Cardiac fibroblast (primary cell): ENCODE measurements at regions not wholly inside any gene's neighbourhood (a gene's known extent, or its start where the extent isn't known, plus 50 kb on each side); places are given as distances from the start of the nearest gene placed in this dataset.
A peak's percentile ranks its signal among the peaks of the same experiment; 100 is the strongest.

Experiments used
- DNase-seq, 2 donors: peaks; one replicate each; pipeline versions ENCODE4 v3.0.0 to v3.0.0-alpha.2; 2010; ENCODE audit warnings: low read depth in 2 of 2
- H3K4me3 ChIP-seq, 2 donors: replicated peaks in 1 of 2; 1 replicate in 1 of 2; 2 replicates in 1 of 2; pipeline ENCODE4 v1.5.1; 2011; ENCODE audit warnings: low read depth in 2 of 2, low read length in 2 of 2, mild to moderate bottlenecking in 2 of 2, moderate library complexity in 1 of 2
- CTCF ChIP-seq: IDR thresholded peaks from one replicate; pipeline ENCODE4 v1.5.1; 2011; ENCODE audit warnings: low read depth, mild to moderate bottlenecking, low read length, inconsistent platforms

GRCh38 chr9:71632776-71633175, 135.5 kb downstream of the CEMIP2 start:
- no peak for TF ChIP-seq CTCF

GRCh38 chr9:71630377-71630995, 137.8 kb downstream of the CEMIP2 start:
- TF ChIP-seq CTCF: no peak
- peak in 1 of 2 donors; percentile 29 for DNase-seq
- no peak overlapping the region for H3K4me3 ChIP-seq

More at GRCh38 chr9:71632776-71633175, 135.5 kb downstream of the CEMIP2 start:
- DNase-seq: no peak
- no peak overlapping the region for H3K4me3 ChIP-seq

GRCh38 chr9:71629578-71630215, 138.6 kb downstream of the CEMIP2 start:
- DNase-seq: no peak
- H3K4me3 ChIP-seq: no peak overlapping the region
- no peak for TF ChIP-seq CTCF

GRCh38 chr9:71628247-71628646, 140.1 kb downstream of the CEMIP2 start:
- peak; percentile 20 to 37 for DNase-seq
- peak; percentile 48 for TF ChIP-seq CTCF
- H3K4me3 ChIP-seq: no peak overlapping the region

GRCh38 chr9:71627537-71627936, 140.8 kb downstream of the CEMIP2 start:
- no peak for DNase-seq
- no peak overlapping the region for H3K4me3 ChIP-seq
- no peak for TF ChIP-seq CTCF

GRCh38 chr9:71626395-71626794, 141.9 kb downstream of the CEMIP2 start:
- H3K4me3 ChIP-seq: no peak overlapping the region
- TF ChIP-seq CTCF: no peak
- DNase-seq: no peak
